Naive B cell (primary cell): ENCODE measurements at regions not wholly inside any gene's neighbourhood (a gene's known extent, or its start where the extent isn't known, plus 50 kb on each side); places are given as distances from the start of the nearest gene placed in this dataset.

Experiments used
- ATAC-seq, 2 donors: fragments of 150-1000 bp; cut with Tn5 transposase; 2 replicates each; pipeline ENCODE4 v1.10.0; 2021; ENCODE audit warnings: low read depth in 2 of 2, mild to moderate bottlenecking in 2 of 2, moderate library complexity in 2 of 2
- DNase-seq: peaks from one replicate; pipeline ENCODE4 v3.0.0; 2022
- H3K27ac Mint-ChIP-seq, 6 donors: one replicate each; pipeline ENCODE4 v1.8.0; 2020 to 2022; ENCODE audit warnings: mild to moderate bottlenecking in 6 of 6, mixed read lengths in 6 of 6, moderate library complexity in 5 of 6, inconsistent platforms in 2 of 6
- H3K27me3 Mint-ChIP-seq, 3 donors: one replicate each; pipeline ENCODE4 v1.8.0; 2021 to 2022; ENCODE audit warnings: mixed read lengths in 3 of 3, mild to moderate bottlenecking in 1 of 3
- H3K36me3 Mint-ChIP-seq, 2 donors: one replicate each; pipeline ENCODE4 v1.8.0; 2020 to 2022; ENCODE audit warnings: mixed read lengths in 2 of 2, inconsistent platforms in 1 of 2, mild to moderate bottlenecking in 1 of 2
- H3K4me1 Mint-ChIP-seq, 3 donors: one replicate each; pipeline ENCODE4 v1.8.0; 2020 to 2022; ENCODE audit warnings: mixed read lengths in 3 of 3, inconsistent platforms in 1 of 3, mild to moderate bottlenecking in 1 of 3, moderate library complexity in 1 of 3
- H3K4me3 Mint-ChIP-seq, 8 donors: one replicate each; pipeline ENCODE4 v1.8.0; 2020 to 2022; ENCODE audit warnings: mild to moderate bottlenecking in 8 of 8, mixed read lengths in 8 of 8, moderate library complexity in 8 of 8, inconsistent platforms in 2 of 8
- H3K9me3 Mint-ChIP-seq, 7 donors: one replicate each; pipeline ENCODE4 v1.8.0; 2020 to 2022; ENCODE audit warnings: mixed read lengths in 7 of 7, mild to moderate bottlenecking in 5 of 7, inconsistent platforms in 2 of 7, moderate library complexity in 1 of 7

- DNase-seq (no peak), ATAC-seq (no peak)
- peaks cover 8 to 39% (median 15%) of the 10 kb centered on the region in 7 donors for H3K9me3 Mint-ChIP-seq
- no peak overlapping the region for H3K27ac Mint-ChIP-seq
- no peaks in the 10 kb centered on the region for H3K36me3 Mint-ChIP-seq
- H3K4me1 Mint-ChIP-seq: no peaks in the 10 kb centered on the region
- peaks cover 12 to 32% (median 29%) of the 10 kb centered on the region in 3 donors for H3K27me3 Mint-ChIP-seq
- H3K4me3 Mint-ChIP-seq: no peak overlapping the region
These were observed 134.3 kb downstream of the BRD1 start for GRCh38 chr22:49693416-49693815.

- H3K4me3 Mint-ChIP-seq: no peak overlapping the region
- H3K27me3 Mint-ChIP-seq: peaks cover 6 to 39% (median 24%) of the 10 kb centered on the region in 3 donors
- no peaks in the 10 kb centered on the region for H3K36me3 Mint-ChIP-seq
- H3K27ac Mint-ChIP-seq: no peak overlapping the region
- DNase-seq (no peak), ATAC-seq (no peak)
- peaks cover 5 to 31% (median 13%) of the 10 kb centered on the region in 7 donors for H3K9me3 Mint-ChIP-seq
- no peaks in the 10 kb centered on the region for H3K4me1 Mint-ChIP-seq
These were observed 135.0 kb downstream of the BRD1 start for GRCh38 chr22:49692499-49693225.

GRCh38 chr22:49691256-49691655 is 136.4 kb downstream of the BRD1 start:
- H3K4me1 Mint-ChIP-seq: no peaks in the 10 kb centered on the region
- no peak for ATAC-seq
- H3K27ac Mint-ChIP-seq: peak overlapping the region in 1 of 6 donors; percentile 21
- H3K9me3 Mint-ChIP-seq: peaks cover 0 to 18% (median 4%) of the 10 kb centered on the region in 7 donors
- no peaks in the 10 kb centered on the region for H3K36me3 Mint-ChIP-seq
- H3K4me3 Mint-ChIP-seq: peak overlapping the region in 1 of 8 donors; percentile 1
- DNase-seq: no peak
- peaks cover 6 to 46% (median 24%) of the 10 kb centered on the region in 3 donors for H3K27me3 Mint-ChIP-seq

GRCh38 chr22:49690454-49690853 is 137.2 kb downstream of the BRD1 start:
- DNase-seq: no peak

GRCh38 chr22:49689858-49690257 is 137.8 kb downstream of the BRD1 start:
- ATAC-seq (no peak), DNase-seq (no peak)
- Mint-ChIP-seq H3K36me3 (peaks cover 0 to under 1% of the 10 kb centered on the region in 2 donors), H3K27me3 (peaks cover 9 to 58% (median 25%) of the 10 kb centered on the region in 3 donors), H3K4me1 (no peaks in the 10 kb centered on the region), H3K27ac (no peak overlapping the region), H3K9me3 (peaks cover 0 to 11% (median 0%) of the 10 kb centered on the region in 7 donors), H3K4me3 (no peak overlapping the region)

More at GRCh38 chr22:49690454-49690853, 137.2 kb downstream of the BRD1 start:
- Mint-ChIP-seq H3K27ac (peak overlapping the region in 1 of 6 donors; percentile 75), H3K4me1 (no peaks in the 10 kb centered on the region), H3K27me3 (peaks cover 8 to 52% (median 24%) of the 10 kb centered on the region in 3 donors), H3K36me3 (no peaks in the 10 kb centered on the region), H3K9me3 (peaks cover 0 to 11% (median 3%) of the 10 kb centered on the region in 7 donors), H3K4me3 (no peak overlapping the region)
- ATAC-seq: no peak

GRCh38 chr22:49689255-49689770 is 138.4 kb downstream of the BRD1 start:
- H3K27ac Mint-ChIP-seq: no peak overlapping the region
- H3K36me3 Mint-ChIP-seq: peaks cover 0 to 6% of the 10 kb centered on the region in 2 donors
- H3K9me3 Mint-ChIP-seq: peaks cover 0 to 11% (median 2%) of the 10 kb centered on the region in 7 donors
- ATAC-seq (no peak), DNase-seq (no peak)
- no peak overlapping the region for H3K4me3 Mint-ChIP-seq
- H3K4me1 Mint-ChIP-seq: no peaks in the 10 kb centered on the region
- H3K27me3 Mint-ChIP-seq: peaks cover 9 to 64% (median 31%) of the 10 kb centered on the region in 3 donors

- Mint-ChIP-seq H3K27ac (no peak overlapping the region), H3K4me3 (no peak overlapping the region), H3K4me1 (no peaks in the 10 kb centered on the region), H3K9me3 (peaks cover 0 to 17% (median 2%) of the 10 kb centered on the region in 7 donors), H3K27me3 (peaks cover 14 to 65% (median 37%) of the 10 kb centered on the region in 3 donors), H3K36me3 (peaks cover 0 to 8% of the 10 kb centered on the region in 2 donors)
- ATAC-seq (no peak), DNase-seq (no peak)
These were observed 139.0 kb downstream of the BRD1 start for GRCh38 chr22:49688516-49689254.

GRCh38 chr22:49687786-49688515 is 139.7 kb downstream of the BRD1 start:
- H3K4me1 Mint-ChIP-seq: no peaks in the 10 kb centered on the region
- no peak overlapping the region for H3K4me3 Mint-ChIP-seq
- no peak overlapping the region for H3K27ac Mint-ChIP-seq
- H3K27me3 Mint-ChIP-seq: peaks cover 14 to 69% (median 38%) of the 10 kb centered on the region in 3 donors
- DNase-seq (no peak), ATAC-seq (no peak)
- H3K9me3 Mint-ChIP-seq: peaks cover 0 to 24% (median 2%) of the 10 kb centered on the region in 7 donors
- peaks cover 0 to 8% of the 10 kb centered on the region in 2 donors for H3K36me3 Mint-ChIP-seq

GRCh38 chr22:49687333-49687732 is 140.3 kb downstream of the BRD1 start:
- H3K27ac Mint-ChIP-seq: no peak overlapping the region
- H3K9me3 Mint-ChIP-seq: peaks cover 0 to 24% (median 2%) of the 10 kb centered on the region in 7 donors
- DNase-seq (no peak), ATAC-seq (no peak)
- no peaks in the 10 kb centered on the region for H3K4me1 Mint-ChIP-seq
- H3K27me3 Mint-ChIP-seq: peaks cover 13 to 74% (median 38%) of the 10 kb centered on the region in 3 donors
- no peak overlapping the region for H3K4me3 Mint-ChIP-seq
- H3K36me3 Mint-ChIP-seq: peaks cover 0 to 8% of the 10 kb centered on the region in 2 donors

- H3K9me3 Mint-ChIP-seq: peaks cover 0 to 17% (median 2%) of the 10 kb centered on the region in 7 donors
- H3K4me1 Mint-ChIP-seq: no peaks in the 10 kb centered on the region
- no peak for DNase-seq
These were observed 141.0 kb downstream of the BRD1 start for GRCh38 chr22:49686495-49687219.

GRCh38 chr22:49685686-49686085 is 142.0 kb downstream of the BRD1 start:
- no peak for DNase-seq
- ATAC-seq: no peak
- H3K4me3 Mint-ChIP-seq: no peak overlapping the region
- no peak overlapping the region for H3K27ac Mint-ChIP-seq
- peaks cover 0 to 13% (median 0%) of the 10 kb centered on the region in 7 donors for H3K9me3 Mint-ChIP-seq
- H3K36me3 Mint-ChIP-seq: peaks cover 0 to 8% of the 10 kb centered on the region in 2 donors
- no peaks in the 10 kb centered on the region for H3K4me1 Mint-ChIP-seq
- H3K27me3 Mint-ChIP-seq: peaks cover 14 to 65% (median 32%) of the 10 kb centered on the region in 3 donors

More at GRCh38 chr22:49686495-49687219, 141.0 kb downstream of the BRD1 start:
- ATAC-seq: no peak
- H3K4me3 Mint-ChIP-seq: no peak overlapping the region
- peaks cover 0 to 8% of the 10 kb centered on the region in 2 donors for H3K36me3 Mint-ChIP-seq
- H3K27me3 Mint-ChIP-seq: peaks cover 14 to 74% (median 38%) of the 10 kb centered on the region in 3 donors
- no peak overlapping the region for H3K27ac Mint-ChIP-seq

GRCh38 chr22:49685116-49685515 is 142.6 kb downstream of the BRD1 start:
- H3K4me3 Mint-ChIP-seq: no peak overlapping the region
- peaks cover 17 to 60% (median 26%) of the 10 kb centered on the region in 3 donors for H3K27me3 Mint-ChIP-seq
- H3K4me1 Mint-ChIP-seq: no peaks in the 10 kb centered on the region
- ATAC-seq: no peak
- peaks cover 0 to 8% of the 10 kb centered on the region in 2 donors for H3K36me3 Mint-ChIP-seq
- H3K27ac Mint-ChIP-seq: no peak overlapping the region
- peaks cover 0 to 13% (median 0%) of the 10 kb centered on the region in 7 donors for H3K9me3 Mint-ChIP-seq
- no peak for DNase-seq
